GM18867 (cell line): ENCODE measurements at regions not wholly inside any gene's neighbourhood (a gene's known extent, or its start where the extent isn't known, plus 50 kb on each side); places are given as distances from the start of the nearest gene placed in this dataset.
"Not testable (repeated sequence)": the region's sequence is repeated elsewhere in the genome, so short reads cannot be mapped to it uniquely, and the experiment has no call there.

Source experiments
- ATAC-seq: cut with Tn5 transposase; IDR thresholded peaks from one replicate; pipeline ENCODE4 v1.9.1; 2021; ENCODE audit warnings: mild to moderate bottlenecking, moderate library complexity; ENCODE audit not compliant: unreplicated experiment

- ATAC-seq = no peak
Observed at GRCh38 chr2:83471655-83472054, 987.4 kb downstream of the SUCLG1 start.

- no peak for ATAC-seq
Observed at GRCh38 chr2:83470928-83471327, 988.2 kb downstream of the SUCLG1 start.

GRCh38 chr2:83464444-83464843 is 994.6 kb downstream of the SUCLG1 start:
- no peak for ATAC-seq

- no peak for ATAC-seq
Observed at GRCh38 chr2:83462881-83463280, 996.2 kb downstream of the SUCLG1 start.

- no peak for ATAC-seq
Observed at GRCh38 chr2:83461135-83461534, 997.9 kb downstream of the SUCLG1 start.

GRCh38 chr2:83459456-83459855 is 999.6 kb downstream of the SUCLG1 start:
- no peak for ATAC-seq

GRCh38 chr2:83435989-83436388 is 1023.1 kb downstream of the SUCLG1 start:
- ATAC-seq = no peak

- ATAC-seq = no peak
Observed at GRCh38 chr2:83420993-83421392, 1038.1 kb downstream of the SUCLG1 start.

- ATAC-seq = no peak
Observed at GRCh38 chr2:83394134-83394904, 1064.8 kb downstream of the SUCLG1 start.

- ATAC-seq = no peak
Observed at GRCh38 chr2:83388804-83389203, 1070.3 kb downstream of the SUCLG1 start.

GRCh38 chr2:83386549-83386948 is 1072.5 kb downstream of the SUCLG1 start:
- ATAC-seq = no peak

- no peak for ATAC-seq
Observed at GRCh38 chr2:83378921-83379320, 1080.2 kb downstream of the SUCLG1 start.

- ATAC-seq = no peak
Observed at GRCh38 chr2:83376731-83377130, 1082.3 kb downstream of the SUCLG1 start.

GRCh38 chr2:83370419-83370762 is 1088.7 kb downstream of the SUCLG1 start:
- ATAC-seq = no peak

- no peak for ATAC-seq
Observed at GRCh38 chr2:83369601-83370418, 1089.3 kb downstream of the SUCLG1 start.

- no peak for ATAC-seq
Observed at GRCh38 chr2:83368916-83369315, 1090.2 kb downstream of the SUCLG1 start.

- ATAC-seq = no peak
Observed at GRCh38 chr2:83368461-83368860, 1090.6 kb downstream of the SUCLG1 start.

GRCh38 chr2:83365476-83365875 is 1093.6 kb downstream of the SUCLG1 start:
- no peak for ATAC-seq

- ATAC-seq = no peak
Observed at GRCh38 chr2:83364264-83364663, 1094.8 kb downstream of the SUCLG1 start.

GRCh38 chr2:83363138-83363537 is 1095.9 kb downstream of the SUCLG1 start:
- ATAC-seq = not testable (repeated sequence)

- ATAC-seq = no peak
Observed at GRCh38 chr2:83359336-83359735, 1099.7 kb downstream of the SUCLG1 start.

- no peak for ATAC-seq
Observed at GRCh38 chr2:83342860-83343329, 1116.2 kb downstream of the SUCLG1 start.
